Subcutaneous abdominal adipose tissue (tissue), 5 donors: ENCODE measurements at regions not wholly inside any gene's neighbourhood (a gene's known extent, or its start where the extent isn't known, plus 50 kb on each side); places are given as distances from the start of the nearest gene placed in this dataset.

Experiments
- H3K27ac ChIP-seq: one replicate; pipeline ENCODE4 v1.7.0; 2013; ENCODE audit warnings: low read depth, mild to moderate bottlenecking, inconsistent platforms, low read length, moderate library complexity
- H3K27me3 ChIP-seq, 5 donors: one replicate each; pipeline ENCODE4 v1.7.0; 2013; ENCODE audit warnings: low read length in 5 of 5, inconsistent platforms in 1 of 5; ENCODE audit not compliant: control insufficient read depth in 5 of 5, insufficient read depth in 4 of 5
- H3K36me3 ChIP-seq, 5 donors: one replicate each; pipeline ENCODE4 v1.7.0; 2013; ENCODE audit warnings: low read length in 5 of 5; ENCODE audit not compliant: control insufficient read depth in 5 of 5, insufficient read depth in 5 of 5
- H3K4me1 ChIP-seq, 5 donors: one replicate each; pipeline ENCODE4 v1.7.0; 2013; ENCODE audit warnings: low read length in 5 of 5, mild to moderate bottlenecking in 3 of 5, moderate library complexity in 1 of 5; ENCODE audit not compliant: control insufficient read depth in 5 of 5, insufficient read depth in 5 of 5
- H3K4me3 ChIP-seq, 5 donors: one replicate each; pipeline ENCODE4 v1.7.0; 2013; ENCODE audit warnings: low read length in 5 of 5, low read depth in 1 of 5
- H3K9ac ChIP-seq, 5 donors: one replicate each; pipeline ENCODE4 v1.7.0; 2013; ENCODE audit warnings: low read length in 5 of 5, mild to moderate bottlenecking in 4 of 5, moderate library complexity in 3 of 5
- H3K9me3 ChIP-seq, 5 donors: one replicate each; pipeline ENCODE4 v1.7.0; 2013; ENCODE audit warnings: low read length in 5 of 5; ENCODE audit not compliant: control insufficient read depth in 5 of 5
- donor health status: healthy.
- donor health status: healthy.
- donor health status: healthy.
- donor health status: healthy.
- donor health status: healthy.

DNA sequence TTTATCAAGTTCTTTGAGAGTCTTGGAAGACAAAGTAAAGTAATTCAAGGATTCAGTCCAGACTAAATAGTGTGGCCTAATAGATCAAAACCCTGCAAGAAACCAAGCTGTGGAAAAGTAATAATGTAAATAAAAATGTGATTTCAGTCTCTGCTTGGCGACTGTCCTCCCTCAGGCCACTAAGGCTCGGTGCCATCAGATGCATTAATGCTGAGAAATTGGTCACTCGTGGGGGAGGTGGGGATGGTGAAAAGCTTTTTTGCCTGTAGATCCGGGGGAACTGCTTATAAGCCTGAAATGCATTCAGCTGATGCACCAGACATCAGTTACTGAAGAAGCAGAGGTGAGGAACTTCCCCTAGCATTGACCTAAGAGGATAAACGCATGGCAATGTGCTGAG lies 182.6 kb upstream of the TBX20 start:
- no peak overlapping the region for H3K27ac ChIP-seq
- no peaks in the 10 kb centered on the region for H3K36me3 ChIP-seq
- H3K4me1 ChIP-seq: no peaks in the 10 kb centered on the region
- no peaks in the 10 kb centered on the region for H3K27me3 ChIP-seq
- no peak overlapping the region for H3K9ac ChIP-seq
- no peaks in the 10 kb centered on the region for H3K9me3 ChIP-seq
- no peak overlapping the region for H3K4me3 ChIP-seq

DNA sequence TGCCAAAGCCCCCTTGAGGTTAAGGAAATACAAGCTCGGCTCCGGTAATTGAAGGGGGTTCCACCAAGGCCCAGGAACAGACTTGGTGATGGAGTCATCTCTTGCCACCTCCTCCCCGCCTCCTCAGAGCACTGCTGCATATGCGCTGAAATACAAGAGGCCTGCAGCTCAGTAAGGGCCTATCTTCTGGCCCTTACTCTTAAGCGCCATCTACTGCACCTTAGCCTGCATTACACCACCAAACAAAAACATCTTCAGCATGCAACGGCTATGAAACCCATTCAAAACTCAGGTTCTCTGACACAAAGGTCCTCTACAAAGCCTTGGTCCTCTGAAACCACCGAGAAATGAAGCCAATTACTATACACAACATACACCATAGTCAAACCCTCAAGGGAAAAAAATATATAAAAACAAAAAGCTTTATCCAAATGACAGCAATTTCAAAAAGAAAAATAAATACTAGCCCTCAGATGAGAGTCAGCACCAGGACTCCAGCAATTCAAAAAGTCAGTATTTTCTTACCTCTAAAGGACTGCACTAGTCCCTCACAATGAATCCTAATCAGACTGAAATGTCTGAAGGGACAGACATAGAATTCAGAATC lies 176.8 kb upstream of the TBX20 start:
- Histone ChIP-seq H3K4me1 (no peaks in the 10 kb centered on the region), H3K27ac (no peak overlapping the region), H3K9me3 (peaks cover 0 to 11% (median 6%) of the 10 kb centered on the region in 5 donors), H3K27me3 (no peaks in the 10 kb centered on the region), H3K9ac (no peak overlapping the region), H3K4me3 (no peak overlapping the region), H3K36me3 (no peaks in the 10 kb centered on the region)

DNA sequence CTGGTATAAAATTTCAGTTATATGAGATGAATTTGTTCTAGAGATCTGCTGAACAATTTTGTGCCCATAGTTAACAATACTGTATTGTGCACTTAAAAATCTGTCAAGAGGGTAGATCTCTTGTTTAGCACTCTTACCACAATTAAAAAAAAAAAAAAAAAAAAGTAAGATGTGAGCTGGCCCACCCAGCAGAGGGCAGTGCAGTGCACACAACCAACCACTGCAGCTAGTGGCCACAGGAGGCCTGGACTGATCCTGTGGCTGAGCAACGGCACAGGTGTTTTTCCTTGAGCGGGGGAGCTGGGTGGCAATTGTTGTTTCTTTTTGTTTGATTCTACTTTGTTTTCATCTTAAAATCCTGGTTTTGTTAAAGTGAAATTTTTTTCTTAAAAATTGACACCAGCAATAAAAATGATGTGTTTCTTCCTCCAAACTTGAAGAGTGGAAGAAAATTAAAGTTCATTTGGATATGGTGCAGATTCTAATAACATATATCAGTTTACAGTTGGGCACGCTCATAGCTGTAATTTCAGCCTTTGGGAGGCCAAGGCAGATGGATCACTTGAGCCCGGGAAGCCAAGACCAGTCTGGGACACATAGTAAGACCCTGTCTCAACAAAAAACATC lies 171.1 kb upstream of the TBX20 start:
- peaks cover 0 to 8% (median 3%) of the 10 kb centered on the region in 5 donors for H3K9me3 ChIP-seq
- no peak overlapping the region for H3K4me3 ChIP-seq
- no peaks in the 10 kb centered on the region for H3K27me3 ChIP-seq
- no peaks in the 10 kb centered on the region for H3K4me1 ChIP-seq
- no peak overlapping the region for H3K9ac ChIP-seq
- no peaks in the 10 kb centered on the region for H3K36me3 ChIP-seq
- no peak overlapping the region for H3K27ac ChIP-seq

DNA sequence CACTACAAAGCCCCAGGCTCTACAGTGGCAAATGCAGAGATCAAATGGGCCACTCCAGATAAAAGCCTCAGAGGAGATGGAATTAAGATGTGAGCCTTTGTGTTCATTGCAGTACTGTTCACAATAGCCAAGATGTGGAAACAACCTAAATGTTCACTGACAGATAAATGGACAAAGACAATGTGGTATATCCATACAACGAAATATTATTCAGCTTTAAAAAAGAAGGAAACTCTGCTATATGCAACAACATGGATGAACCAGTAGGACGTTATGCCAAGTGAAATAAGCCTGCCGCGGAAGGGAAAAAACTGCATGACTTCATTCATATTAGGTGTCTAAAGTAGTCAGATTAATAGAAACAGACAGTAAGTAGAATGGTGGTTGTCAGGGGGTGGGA lies 170.5 kb upstream of the TBX20 start:
- Histone ChIP-seq H3K4me1 (no peaks in the 10 kb centered on the region), H3K36me3 (no peaks in the 10 kb centered on the region), H3K27ac (no peak overlapping the region), H3K9ac (no peak overlapping the region), H3K4me3 (no peak overlapping the region), H3K27me3 (no peaks in the 10 kb centered on the region), H3K9me3 (peaks cover 0 to 6% (median 3%) of the 10 kb centered on the region in 5 donors)

DNA sequence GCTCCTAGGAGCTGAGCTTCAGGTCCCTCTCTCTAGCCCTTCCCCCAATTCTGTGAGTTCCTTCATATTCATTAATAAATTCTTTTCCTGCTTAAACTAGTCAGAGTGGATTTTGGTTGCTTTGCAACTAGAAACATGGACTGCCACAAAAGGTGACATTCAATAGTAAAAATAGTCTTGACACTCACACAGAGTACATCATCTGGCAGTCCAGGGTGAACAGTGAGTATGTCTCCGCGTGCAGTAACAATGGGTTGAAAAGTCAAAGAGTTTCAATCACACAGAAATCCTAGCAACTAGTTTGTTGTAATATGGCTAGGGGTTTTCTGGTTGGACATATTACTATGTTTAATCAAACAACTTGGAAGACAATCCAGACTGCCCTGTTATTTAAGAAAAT lies 168.8 kb upstream of the TBX20 start:
- Histone ChIP-seq H3K27ac (no peak overlapping the region), H3K4me1 (no peaks in the 10 kb centered on the region), H3K9me3 (peaks cover 0 to 3% (median 0%) of the 10 kb centered on the region in 5 donors), H3K27me3 (peaks cover 0 to 4% (median 0%) of the 10 kb centered on the region in 5 donors), H3K9ac (no peak overlapping the region), H3K36me3 (no peaks in the 10 kb centered on the region), H3K4me3 (no peak overlapping the region)

DNA sequence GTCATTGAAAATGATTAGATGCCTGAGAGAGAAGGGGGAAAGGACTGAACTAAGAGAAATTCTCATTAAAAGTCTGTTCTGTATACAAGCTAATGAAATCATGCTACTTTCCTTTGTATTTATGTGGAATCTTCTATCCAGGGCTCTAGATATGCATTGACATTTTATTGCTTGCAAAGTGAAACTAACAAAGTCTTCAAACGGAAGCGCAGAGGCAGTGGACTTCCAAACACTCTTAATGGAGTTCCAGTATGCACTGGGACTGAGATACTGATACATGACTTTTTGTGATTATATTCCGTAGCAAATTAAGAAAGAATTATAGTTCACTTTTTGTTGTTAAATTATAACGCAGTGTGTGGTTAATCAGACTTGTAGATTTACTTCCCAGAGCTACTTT lies 166.8 kb upstream of the TBX20 start:
- peaks cover 0 to 6% (median 0%) of the 10 kb centered on the region in 5 donors for H3K27me3 ChIP-seq
- no peak overlapping the region for H3K9ac ChIP-seq
- H3K4me1 ChIP-seq: no peaks in the 10 kb centered on the region
- H3K27ac ChIP-seq: no peak overlapping the region
- no peaks in the 10 kb centered on the region for H3K36me3 ChIP-seq
- H3K4me3 ChIP-seq: no peak overlapping the region
- H3K9me3 ChIP-seq: no peaks in the 10 kb centered on the region

DNA sequence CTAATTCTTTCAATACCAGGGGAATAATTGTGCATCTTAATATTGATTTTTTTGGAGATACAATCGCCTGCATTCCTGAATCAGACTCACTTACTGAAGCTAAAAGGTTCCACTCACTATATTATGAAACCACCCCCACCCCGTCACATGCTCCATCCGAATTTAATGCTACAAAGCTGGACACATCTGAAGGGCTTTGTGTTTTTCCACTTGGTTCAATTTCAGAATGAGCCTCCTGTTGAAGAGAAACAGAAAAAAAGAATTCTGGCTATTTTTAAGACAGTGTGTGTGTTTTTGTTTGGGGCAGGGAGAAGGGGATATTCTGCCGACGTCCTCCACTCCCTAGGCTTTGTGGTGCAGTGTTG lies 165.5 kb upstream of the TBX20 start:
- Histone ChIP-seq H3K9me3 (no peaks in the 10 kb centered on the region), H3K36me3 (no peaks in the 10 kb centered on the region), H3K4me1 (no peaks in the 10 kb centered on the region), H3K4me3 (no peak overlapping the region), H3K27me3 (peaks cover 0 to 12% (median 0%) of the 10 kb centered on the region in 5 donors), H3K9ac (no peak overlapping the region), H3K27ac (no peak overlapping the region)

DNA sequence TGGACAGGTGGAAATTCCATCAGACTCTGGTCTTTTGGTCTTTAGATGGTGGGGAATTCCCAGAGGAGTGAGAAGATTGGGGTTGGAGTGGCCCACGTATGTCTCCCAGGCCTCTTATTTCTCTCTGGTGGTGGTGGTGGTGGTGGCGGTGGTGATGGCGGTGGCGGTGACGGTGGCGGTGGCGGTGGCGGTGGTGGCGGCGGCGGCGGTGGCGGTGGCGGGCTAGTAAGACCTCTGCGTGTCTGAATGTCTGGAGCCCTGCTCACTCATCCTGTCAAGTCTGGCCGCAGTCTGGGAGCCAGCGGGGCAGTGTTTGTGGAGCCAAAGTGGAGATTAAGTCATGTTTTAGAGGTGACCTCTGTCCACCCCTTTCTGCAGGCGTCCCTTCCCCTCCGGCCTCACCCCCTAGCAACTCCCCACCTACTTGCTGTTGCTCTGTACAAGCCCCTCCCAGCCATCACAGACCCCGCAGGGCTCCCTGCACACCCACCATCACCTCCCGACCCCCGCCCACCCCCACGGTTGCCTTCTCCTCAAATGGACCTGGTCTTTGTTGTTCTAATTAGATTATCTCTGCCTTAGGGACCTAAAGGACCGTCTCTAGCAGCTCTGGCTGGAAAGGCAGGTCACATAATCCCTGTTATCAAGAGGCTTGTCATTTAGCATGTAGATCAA lies 165.0 kb upstream of the TBX20 start:
- no peak overlapping the region for H3K4me3 ChIP-seq
- no peaks in the 10 kb centered on the region for H3K9me3 ChIP-seq
- no peak overlapping the region for H3K9ac ChIP-seq
- no peaks in the 10 kb centered on the region for H3K4me1 ChIP-seq
- no peaks in the 10 kb centered on the region for H3K36me3 ChIP-seq
- no peak overlapping the region for H3K27ac ChIP-seq
- peaks cover 0 to 12% (median 0%) of the 10 kb centered on the region in 5 donors for H3K27me3 ChIP-seq

DNA sequence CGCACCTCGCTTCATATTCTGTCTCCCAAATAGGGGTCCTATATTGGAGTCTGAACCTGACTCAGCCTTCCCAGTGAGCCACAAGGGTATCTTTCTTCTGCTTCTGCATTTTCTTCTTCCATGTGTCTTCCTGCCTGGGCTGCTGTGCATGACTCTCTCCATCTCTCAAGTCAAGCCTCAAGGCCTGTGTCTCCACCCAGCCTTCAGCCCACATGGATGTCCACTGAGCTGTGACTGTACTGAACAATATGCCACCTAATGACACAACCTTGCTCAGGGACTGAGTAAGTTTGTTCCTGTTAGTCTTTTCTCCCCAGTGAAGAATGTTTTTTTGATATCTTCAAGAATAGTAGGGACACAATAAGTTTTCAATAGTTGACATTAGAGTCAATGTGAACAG lies 162.7 kb upstream of the TBX20 start:
- Histone ChIP-seq H3K27ac (no peak overlapping the region), H3K4me3 (no peak overlapping the region), H3K9me3 (no peaks in the 10 kb centered on the region), H3K4me1 (no peaks in the 10 kb centered on the region), H3K9ac (no peak overlapping the region), H3K36me3 (no peaks in the 10 kb centered on the region), H3K27me3 (peaks cover 0 to 12% (median 0%) of the 10 kb centered on the region in 5 donors)

DNA sequence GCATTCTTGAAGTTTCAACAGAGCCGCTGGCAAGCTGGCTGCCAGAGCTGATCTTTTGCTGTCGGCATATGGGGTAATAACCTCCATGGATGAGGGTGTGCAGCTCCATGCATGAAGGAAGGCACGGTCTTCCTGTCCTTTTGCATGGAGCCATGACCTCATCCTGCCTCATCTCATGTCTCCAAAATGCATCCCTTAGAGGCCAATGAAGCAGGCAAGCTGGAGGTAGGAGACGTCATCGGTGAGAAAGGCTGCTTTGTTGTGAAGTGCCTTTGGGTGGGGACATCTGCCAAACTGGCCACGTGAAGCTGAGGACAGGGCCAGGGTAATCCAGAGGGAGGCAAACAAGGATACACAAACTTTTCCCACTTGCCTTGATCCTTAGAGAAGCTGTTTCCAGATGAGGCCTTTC lies 161.5 kb upstream of the TBX20 start:
- Histone ChIP-seq H3K9ac (no peak overlapping the region), H3K4me1 (no peaks in the 10 kb centered on the region), H3K27ac (no peak overlapping the region), H3K27me3 (peaks cover 0 to 13% (median 0%) of the 10 kb centered on the region in 5 donors), H3K36me3 (no peaks in the 10 kb centered on the region), H3K9me3 (no peaks in the 10 kb centered on the region), H3K4me3 (no peak overlapping the region)
